Neutrophil (primary cell): ENCODE measurements at regions not wholly inside any gene's neighbourhood (a gene's known extent, or its start where the extent isn't known, plus 50 kb on each side); places are given as distances from the start of the nearest gene placed in this dataset.

Experiments
- H3K27ac ChIP-seq: fragments of 200-600 bp; sonication (generic); 2 replicates; pipeline ENCODE4 v1.5.1; 2016; ENCODE audit warnings: mild to moderate bottlenecking, moderate library complexity
- H3K27me3 ChIP-seq: fragments of 200-600 bp; sonication (generic); 2 replicates; pipeline ENCODE4 v1.6.0; 2016; ENCODE audit warnings: mild to moderate bottlenecking
- H3K36me3 ChIP-seq: fragments of 200-600 bp; sonication (generic); 2 replicates; pipeline ENCODE4 v1.5.1; 2017
- H3K4me1 ChIP-seq, 2 experiments: fragments of 200-600 bp in 1 of 2; sonication (generic) in 1 of 2; 1 replicate in 1 of 2; 2 replicates in 1 of 2; pipeline versions ENCODE4 v1.5.1 to v1.6.1; 2013 to 2016; ENCODE audit warnings: low read depth in 1 of 2, low read length in 1 of 2, mild to moderate bottlenecking in 1 of 2, moderate library complexity in 1 of 2; ENCODE audit not compliant: control insufficient read depth in 1 of 2, insufficient read depth in 1 of 2
- H3K4me3 ChIP-seq, 2 experiments: fragments of 200-600 bp in 1 of 2; sonication (generic) in 1 of 2; 1 replicate in 1 of 2; 2 replicates in 1 of 2; pipeline ENCODE4 v1.5.1; 2013 to 2016; ENCODE audit warnings: low read depth in 1 of 2, low read length in 1 of 2, mild to moderate bottlenecking in 1 of 2, moderate library complexity in 1 of 2
- H3K9me3 ChIP-seq: fragments of 200-600 bp; sonication (generic); 2 replicates; pipeline ENCODE4 v1.5.1; 2016
- TF ChIP-seq, protein P1 (sequence below): fragments of 200-600 bp; sonication (generic); IDR thresholded peaks from 2 replicates; pipeline ENCODE4 v1.5.1; 2016; ENCODE audit warnings: antibody characterized with exemption

DNA sequence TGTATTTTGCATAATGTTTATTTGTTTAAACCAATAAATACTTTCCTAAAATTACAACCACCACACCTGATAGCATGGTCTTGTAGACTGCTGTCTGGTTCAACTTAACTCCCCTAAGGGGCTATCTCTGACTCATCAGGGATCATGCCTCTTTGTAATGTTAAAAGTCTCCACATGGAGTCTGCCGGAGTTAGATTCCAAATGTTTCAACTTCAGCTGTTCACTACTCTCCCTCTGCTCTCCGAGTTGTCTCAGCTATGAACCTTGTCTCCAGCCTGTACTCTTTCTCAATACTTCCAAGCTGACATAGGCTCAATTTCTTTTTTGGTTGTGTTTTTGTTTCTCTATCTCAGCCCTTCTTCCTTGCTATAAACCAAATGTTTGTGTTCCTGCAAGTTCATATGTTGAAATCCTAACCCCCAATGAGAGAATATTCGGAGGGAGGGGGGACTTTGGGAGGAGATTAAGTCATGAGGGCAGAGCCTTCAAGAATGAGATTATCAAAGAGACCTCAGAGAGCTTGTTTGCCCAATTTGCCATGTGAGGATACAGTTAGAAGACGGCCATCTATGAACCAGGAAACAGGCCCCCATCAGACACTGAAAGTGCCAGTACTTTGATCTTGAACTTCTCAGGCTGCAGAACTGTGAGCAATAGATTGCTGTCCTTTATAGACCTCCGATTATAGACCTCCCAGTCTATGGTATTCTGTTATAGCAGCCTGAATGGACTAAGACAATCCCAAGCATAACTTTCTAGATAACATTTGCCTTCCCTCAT, 858.2 kb downstream of the VRK1 start:
- no peak overlapping the region for H3K4me3 ChIP-seq
- TF ChIP-seq, protein P1, sequence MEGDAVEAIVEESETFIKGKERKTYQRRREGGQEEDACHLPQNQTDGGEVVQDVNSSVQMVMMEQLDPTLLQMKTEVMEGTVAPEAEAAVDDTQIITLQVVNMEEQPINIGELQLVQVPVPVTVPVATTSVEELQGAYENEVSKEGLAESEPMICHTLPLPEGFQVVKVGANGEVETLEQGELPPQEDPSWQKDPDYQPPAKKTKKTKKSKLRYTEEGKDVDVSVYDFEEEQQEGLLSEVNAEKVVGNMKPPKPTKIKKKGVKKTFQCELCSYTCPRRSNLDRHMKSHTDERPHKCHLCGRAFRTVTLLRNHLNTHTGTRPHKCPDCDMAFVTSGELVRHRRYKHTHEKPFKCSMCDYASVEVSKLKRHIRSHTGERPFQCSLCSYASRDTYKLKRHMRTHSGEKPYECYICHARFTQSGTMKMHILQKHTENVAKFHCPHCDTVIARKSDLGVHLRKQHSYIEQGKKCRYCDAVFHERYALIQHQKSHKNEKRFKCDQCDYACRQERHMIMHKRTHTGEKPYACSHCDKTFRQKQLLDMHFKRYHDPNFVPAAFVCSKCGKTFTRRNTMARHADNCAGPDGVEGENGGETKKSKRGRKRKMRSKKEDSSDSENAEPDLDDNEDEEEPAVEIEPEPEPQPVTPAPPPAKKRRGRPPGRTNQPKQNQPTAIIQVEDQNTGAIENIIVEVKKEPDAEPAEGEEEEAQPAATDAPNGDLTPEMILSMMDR, result no peak
- no peaks in the 10 kb centered on the region for H3K9me3 ChIP-seq
- H3K36me3 ChIP-seq, result no peaks in the 10 kb centered on the region
- H3K27ac ChIP-seq, result no peak overlapping the region
- no peaks in the 10 kb centered on the region for H3K4me1 ChIP-seq
- no peaks in the 10 kb centered on the region for H3K27me3 ChIP-seq

DNA sequence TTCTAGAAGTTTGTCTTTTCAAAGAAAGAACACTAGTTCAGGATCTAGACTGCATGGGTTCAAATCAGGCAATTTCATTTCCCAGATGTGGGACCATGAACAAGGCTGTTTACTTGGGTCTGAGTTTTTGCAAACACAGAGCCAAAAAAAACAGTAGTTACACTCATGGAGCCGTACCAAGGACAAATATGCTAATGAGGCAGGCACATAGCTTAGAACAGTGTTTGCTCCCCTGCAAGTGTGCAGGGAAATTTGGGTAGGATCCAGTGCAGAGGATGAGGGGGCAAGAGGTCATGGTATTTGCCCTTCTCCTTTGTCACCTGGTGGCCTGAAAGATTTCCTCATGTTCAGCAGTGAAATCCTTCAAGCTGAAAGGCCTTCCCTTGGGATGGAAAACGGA, 860.4 kb downstream of the VRK1 start:
- H3K36me3 ChIP-seq, result no peaks in the 10 kb centered on the region
- H3K27me3 ChIP-seq, result no peaks in the 10 kb centered on the region
- no peaks in the 10 kb centered on the region for H3K4me1 ChIP-seq
- no peak overlapping the region for H3K4me3 ChIP-seq
- H3K9me3 ChIP-seq, result no peaks in the 10 kb centered on the region
- TF ChIP-seq, protein P1, result no peak
- no peak overlapping the region for H3K27ac ChIP-seq

DNA sequence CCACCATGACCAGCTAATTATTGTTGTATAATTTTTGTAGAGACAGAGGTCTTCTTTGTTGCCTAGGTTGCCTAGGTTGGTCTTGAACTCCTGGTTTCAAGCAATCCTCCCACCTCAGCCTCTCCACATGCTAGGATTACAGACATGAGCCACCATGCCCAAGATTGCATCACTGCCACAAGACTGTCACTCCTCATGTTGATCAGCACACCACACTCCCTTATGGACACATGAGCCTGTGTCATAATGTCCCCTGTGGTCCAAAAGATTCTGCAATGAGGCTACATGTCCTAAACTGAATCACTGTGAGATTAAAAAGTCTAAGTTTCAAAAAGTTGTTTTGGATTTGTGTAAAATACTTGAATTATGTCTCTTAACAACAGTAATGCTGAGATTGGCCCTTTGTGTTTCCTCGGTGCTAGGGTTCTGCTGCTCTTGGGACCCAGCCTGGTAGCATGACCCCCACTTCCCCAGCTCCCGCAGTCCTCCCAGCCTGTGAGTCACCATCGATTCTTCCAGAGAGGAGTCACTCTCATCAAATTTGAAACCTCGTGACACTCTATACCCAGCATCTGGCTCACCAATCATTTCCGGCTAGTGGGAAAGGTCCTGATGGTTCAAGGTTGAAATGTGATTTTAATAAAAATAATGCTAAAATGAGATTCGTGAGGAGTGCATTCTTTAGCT, 890.9 kb downstream of the VRK1 start:
- Histone ChIP-seq H3K4me3 (no peak overlapping the region), H3K4me1 (peaks cover 1 to 2% of the 10 kb centered on the region in 2 experiments), H3K27me3 (no peaks in the 10 kb centered on the region), H3K27ac (no peak overlapping the region), H3K9me3 (no peaks in the 10 kb centered on the region), H3K36me3 (no peaks in the 10 kb centered on the region)
- TF ChIP-seq, protein P1, result no peak

DNA sequence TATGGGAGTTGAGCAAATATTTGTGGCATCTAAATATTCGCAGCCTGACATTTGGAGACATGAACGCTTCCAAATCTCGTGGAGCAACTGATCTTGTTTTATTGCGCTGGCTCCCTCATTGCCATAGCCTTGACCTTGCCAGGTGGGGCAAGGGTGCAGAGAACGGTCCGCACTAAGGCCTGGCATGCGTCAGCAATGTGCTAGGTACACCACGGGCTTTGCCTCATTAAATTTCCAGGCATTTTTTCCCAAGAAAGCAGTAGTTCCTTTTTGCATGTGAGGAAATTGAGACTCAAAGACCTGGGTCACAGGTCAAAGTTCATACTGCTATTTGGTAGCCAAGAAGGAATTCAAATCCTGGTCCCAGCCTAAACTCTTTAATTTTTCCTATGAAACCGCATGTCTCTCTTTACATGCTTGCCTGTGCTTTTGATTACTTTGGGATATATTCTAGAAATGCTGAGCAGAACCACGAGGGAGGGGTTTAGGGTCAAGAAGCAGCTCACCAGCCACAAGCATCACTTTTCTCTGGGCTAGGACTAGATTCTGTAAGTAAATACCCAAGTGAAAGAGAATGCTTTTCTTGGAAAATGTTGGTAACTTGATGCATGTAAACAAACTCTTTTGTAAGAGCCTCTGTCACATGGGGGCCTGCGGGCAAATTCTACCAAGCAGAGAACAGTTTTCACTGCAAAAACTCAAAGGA, 891.6 kb downstream of the VRK1 start:
- H3K27me3 ChIP-seq, result no peaks in the 10 kb centered on the region
- no peaks in the 10 kb centered on the region for H3K9me3 ChIP-seq
- peaks cover 3 to 9% of the 10 kb centered on the region in 2 experiments for H3K4me1 ChIP-seq
- no peak overlapping the region for H3K4me3 ChIP-seq
- no peak overlapping the region for H3K27ac ChIP-seq
- H3K36me3 ChIP-seq, result no peaks in the 10 kb centered on the region
- TF ChIP-seq, protein P1, result no peak

DNA sequence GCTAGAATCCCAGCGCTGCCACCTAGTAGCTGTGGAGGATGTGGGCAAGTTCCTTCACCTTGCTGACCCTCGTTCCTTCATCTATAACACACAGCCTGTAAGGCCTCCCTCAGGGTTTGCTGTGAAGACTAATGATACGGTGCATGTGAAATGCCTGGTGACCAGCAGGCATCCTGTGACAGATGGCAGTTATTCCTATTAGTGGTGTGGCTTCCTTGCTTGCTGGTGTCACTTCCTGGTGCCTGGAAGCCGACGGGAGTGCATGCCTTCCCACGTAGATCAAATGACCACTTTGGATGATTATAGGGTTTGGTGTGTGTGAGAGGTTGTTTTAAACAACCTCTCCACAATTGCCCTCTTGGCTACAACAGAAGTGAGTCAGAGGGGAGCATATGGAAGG, 894.9 kb downstream of the VRK1 start:
- TF ChIP-seq, protein P1, result no peak
- Histone ChIP-seq H3K9me3 (no peaks in the 10 kb centered on the region), H3K36me3 (no peaks in the 10 kb centered on the region), H3K4me1 (peaks cover 3 to 20% of the 10 kb centered on the region in 2 experiments), H3K27me3 (no peaks in the 10 kb centered on the region), H3K27ac (no peak overlapping the region), H3K4me3 (no peak overlapping the region)
